Testis (tissue), 2 donors: ENCODE measurements at regions not wholly inside any gene's neighbourhood (a gene's known extent, or its start where the extent isn't known, plus 50 kb on each side); places are given as distances from the start of the nearest gene placed in this dataset.

Experiments
- DNase-seq: peaks from one replicate; pipeline ENCODE4 v3.0.0-alpha.2; 2019
- H3K27ac ChIP-seq, 2 donors: fragments of 200-600 bp; sonication (generic); one replicate each; pipeline ENCODE4 v1.5.1; 2019
- H3K27me3 ChIP-seq: fragments of 200-600 bp; sonication (generic); one replicate; pipeline ENCODE4 v1.5.1; 2019
- H3K36me3 ChIP-seq: fragments of 200-600 bp; sonication (generic); one replicate; pipeline ENCODE4 v1.5.1; 2017; ENCODE audit warnings: low read depth; ENCODE audit errors: missing control alignments
- H3K4me1 ChIP-seq: fragments of 200-600 bp; sonication (generic); one replicate; pipeline ENCODE4 v1.5.1; 2019
- H3K4me3 ChIP-seq, 2 donors: fragments of 200-600 bp; sonication (generic); one replicate each; pipeline ENCODE4 v1.5.1; 2017 to 2019
- H3K9me3 ChIP-seq: fragments of 200-600 bp; sonication (generic); one replicate; pipeline ENCODE4 v1.5.1; 2017
- POLR2A ChIP-seq: fragments of 450-650 bp; IDR thresholded peaks from one replicate; pipeline ENCODE4 v1.6.1; 2017; ENCODE audit warnings: antibody characterized with exemption, mild to moderate bottlenecking, moderate library complexity
- WGBS, 2 donors: methylation state at CpG; one replicate each; pipeline ENCODE4 v1.1.5; 2018; 5-methylcytosine and 5-hydroxymethylcytosine counted together
- intact Hi-C: fragments of 100-400 bp; cut with DNase I; formaldehyde crosslinking; loops from one replicate; pipeline ENCODE4 v1.15.1; 2023; ENCODE audit warnings: low total_unique reads
- TF ChIP-seq, protein P1 (sequence below), 3 experiments: fragments of 450-650 bp in 2 of 3; fragments of 200-600 bp in 1 of 3; sonication (generic) in 1 of 3; IDR thresholded peaks; one replicate each; pipeline ENCODE4 v1.5.1; 2016 to 2019; ENCODE audit warnings: antibody characterized with exemption in 3 of 3, mild to moderate bottlenecking in 2 of 3, moderate library complexity in 1 of 3

DNA sequence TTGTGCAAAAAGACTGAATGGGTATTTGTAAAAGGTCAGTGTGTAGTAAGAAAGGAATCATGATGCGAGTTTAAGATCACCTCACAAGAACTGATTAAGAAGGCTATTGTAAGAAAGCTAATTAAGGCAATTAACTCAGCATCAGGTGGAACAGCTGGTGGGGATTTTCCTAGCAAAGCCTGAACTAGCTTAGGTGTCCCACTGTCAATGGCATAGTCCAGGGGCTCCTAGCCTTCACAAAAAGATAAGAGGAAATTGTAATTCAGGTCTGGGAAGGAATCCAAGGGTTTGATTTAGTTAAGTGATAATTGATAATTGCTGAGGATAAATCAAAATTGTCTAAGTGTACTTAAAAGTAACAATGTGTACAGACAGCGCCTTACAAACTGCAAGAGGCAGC, 901.6 kb downstream of the TUSC7 start:
- Histone ChIP-seq H3K9me3 (no peaks in the 10 kb centered on the region), H3K4me1 (peaks cover 16% of the 10 kb centered on the region), H3K4me3 (no peak overlapping the region), H3K27me3 (no peaks in the 10 kb centered on the region), H3K36me3 (no peaks in the 10 kb centered on the region), H3K27ac (peak overlapping the region; percentile 71 to 87)
- intact Hi-C loops: no loop called here
- WGBS, 2 donors: 57 to 64% methylated on average over 2 of the region's 2 CpGs
- TF ChIP-seq, protein P1, sequence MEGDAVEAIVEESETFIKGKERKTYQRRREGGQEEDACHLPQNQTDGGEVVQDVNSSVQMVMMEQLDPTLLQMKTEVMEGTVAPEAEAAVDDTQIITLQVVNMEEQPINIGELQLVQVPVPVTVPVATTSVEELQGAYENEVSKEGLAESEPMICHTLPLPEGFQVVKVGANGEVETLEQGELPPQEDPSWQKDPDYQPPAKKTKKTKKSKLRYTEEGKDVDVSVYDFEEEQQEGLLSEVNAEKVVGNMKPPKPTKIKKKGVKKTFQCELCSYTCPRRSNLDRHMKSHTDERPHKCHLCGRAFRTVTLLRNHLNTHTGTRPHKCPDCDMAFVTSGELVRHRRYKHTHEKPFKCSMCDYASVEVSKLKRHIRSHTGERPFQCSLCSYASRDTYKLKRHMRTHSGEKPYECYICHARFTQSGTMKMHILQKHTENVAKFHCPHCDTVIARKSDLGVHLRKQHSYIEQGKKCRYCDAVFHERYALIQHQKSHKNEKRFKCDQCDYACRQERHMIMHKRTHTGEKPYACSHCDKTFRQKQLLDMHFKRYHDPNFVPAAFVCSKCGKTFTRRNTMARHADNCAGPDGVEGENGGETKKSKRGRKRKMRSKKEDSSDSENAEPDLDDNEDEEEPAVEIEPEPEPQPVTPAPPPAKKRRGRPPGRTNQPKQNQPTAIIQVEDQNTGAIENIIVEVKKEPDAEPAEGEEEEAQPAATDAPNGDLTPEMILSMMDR (IDR thresholded peaks at IDR 0.05): no peak
- no peak for TF ChIP-seq POLR2A
- DNase-seq: no peak

DNA sequence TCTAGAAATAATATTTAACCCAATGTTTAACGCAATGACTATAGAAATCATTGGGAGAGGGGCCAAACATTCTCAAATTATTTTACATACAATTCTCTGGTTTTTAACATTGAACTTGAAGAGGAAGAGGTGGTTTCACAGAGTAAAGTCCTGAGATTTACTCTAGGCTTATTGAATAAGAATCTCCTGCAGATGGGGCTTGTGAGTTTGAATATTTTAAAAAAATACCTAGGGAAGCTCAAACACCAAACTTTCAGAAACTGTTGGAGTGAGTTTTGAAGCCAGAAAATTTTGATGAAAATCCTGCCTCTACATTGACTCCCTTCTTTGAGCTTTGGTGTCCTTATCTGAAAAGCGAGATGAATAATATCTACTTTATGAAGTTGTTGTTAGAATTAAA, 906.6 kb downstream of the TUSC7 start:
- Histone ChIP-seq H3K36me3 (no peaks in the 10 kb centered on the region), H3K4me3 (no peak overlapping the region), H3K4me1 (peaks cover 5% of the 10 kb centered on the region), H3K9me3 (no peaks in the 10 kb centered on the region), H3K27me3 (no peaks in the 10 kb centered on the region), H3K27ac (no peak overlapping the region)
- no peak for DNase-seq
- intact Hi-C loops: no loop called here
- WGBS, 2 donors: 88 to 93% methylated on average over 2 of the region's 2 CpGs
- TF ChIP-seq, protein P1 (IDR thresholded peaks at IDR 0.05): no peak
- no peak for TF ChIP-seq POLR2A

DNA sequence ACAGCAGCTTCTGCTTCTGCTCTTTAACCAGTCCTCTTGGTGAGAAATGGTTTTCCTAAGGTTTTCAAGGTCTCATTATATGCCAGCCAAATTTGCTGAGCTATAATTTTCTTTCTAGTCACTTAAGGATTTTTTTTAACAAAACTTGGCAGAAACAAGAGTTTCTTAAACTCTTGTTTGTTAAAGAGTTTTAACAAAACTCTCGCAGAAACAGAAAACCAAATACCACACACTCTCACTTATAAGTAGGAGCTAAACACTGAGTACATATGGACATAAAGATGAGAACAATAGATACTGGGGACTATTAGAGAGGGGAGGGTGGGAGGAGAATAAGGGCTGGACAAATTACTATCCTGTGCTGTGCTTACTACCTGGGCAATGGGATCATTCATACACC, 908.3 kb downstream of the TUSC7 start:
- no peaks in the 10 kb centered on the region for H3K4me1 ChIP-seq
- H3K27me3 ChIP-seq: no peaks in the 10 kb centered on the region
- TF ChIP-seq POLR2A: no peak
- TF ChIP-seq, protein P1 (IDR thresholded peaks at IDR 0.05): no peak
- no peaks in the 10 kb centered on the region for H3K9me3 ChIP-seq
- DNase-seq: no peak
- H3K27ac ChIP-seq: no peak overlapping the region
- no peaks in the 10 kb centered on the region for H3K36me3 ChIP-seq
- no peak overlapping the region for H3K4me3 ChIP-seq
- 46 to 73% methylated on average over 1 of the region's 1 CpG for WGBS, 2 donors
- intact Hi-C loops: no loop called here

DNA sequence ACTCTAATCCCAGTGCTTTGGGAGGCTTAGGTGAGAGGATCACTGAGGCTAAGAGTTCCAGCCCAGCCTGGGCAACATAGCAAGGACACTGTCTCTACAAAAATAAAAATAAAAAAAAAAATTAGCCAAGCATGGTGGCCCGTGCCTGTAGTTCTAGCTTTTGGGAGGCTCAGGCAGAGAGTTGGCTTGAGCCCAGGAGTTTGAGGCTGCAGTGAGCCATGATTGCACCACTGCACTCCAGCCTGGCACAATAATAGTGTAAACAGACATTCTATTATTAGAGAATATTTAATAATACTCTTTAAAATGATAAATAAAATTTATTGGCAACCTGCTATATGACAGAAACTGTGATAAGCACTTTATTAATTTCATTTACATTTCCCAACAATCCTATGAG, 908.9 kb downstream of the TUSC7 start:
- WGBS, 2 donors: 45 to 62% methylated on average over 1 of the region's 1 CpG
- intact Hi-C loops: no loop called here
- Histone ChIP-seq H3K27ac (no peak overlapping the region), H3K4me1 (no peaks in the 10 kb centered on the region), H3K9me3 (no peaks in the 10 kb centered on the region), H3K4me3 (no peak overlapping the region), H3K36me3 (no peaks in the 10 kb centered on the region), H3K27me3 (no peaks in the 10 kb centered on the region)
- TF ChIP-seq, protein P1 (IDR thresholded peaks at IDR 0.05): no peak
- TF ChIP-seq POLR2A: no peak
- no peak for DNase-seq

DNA sequence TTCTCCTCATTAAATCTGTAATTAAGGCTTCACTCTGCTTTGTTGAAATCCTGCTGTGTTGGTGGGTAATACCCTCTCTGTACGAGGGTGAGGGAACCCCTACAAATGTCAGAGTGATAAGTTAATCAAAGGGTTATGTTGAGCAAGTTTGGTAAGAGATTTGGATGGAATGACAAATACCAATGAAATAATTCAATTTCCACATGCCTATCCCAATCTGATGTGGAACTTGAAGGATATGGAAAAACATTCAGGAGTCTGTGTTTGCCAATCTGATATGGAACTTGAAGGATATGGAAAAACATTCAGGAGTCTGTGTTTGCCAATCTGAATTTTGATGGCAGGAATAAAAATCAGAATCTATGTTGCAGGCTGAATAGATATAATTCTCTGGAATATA, 910.2 kb downstream of the TUSC7 start:
- Histone ChIP-seq H3K4me1 (no peaks in the 10 kb centered on the region), H3K27me3 (no peaks in the 10 kb centered on the region), H3K9me3 (no peaks in the 10 kb centered on the region), H3K36me3 (no peaks in the 10 kb centered on the region), H3K27ac (no peak overlapping the region), H3K4me3 (no peak overlapping the region)
- intact Hi-C loops: no loop called here
- DNase-seq: no peak
- 40 to 90% methylated on average over 1 of the region's 1 CpG for whole genome bisulfite sequencing, 2 donors
- TF ChIP-seq, protein P1 (IDR thresholded peaks at IDR 0.05): no peak
- TF ChIP-seq POLR2A: no peak
